Endothelial cell of umbilical vein (primary cell): ENCODE measurements at regions not wholly inside any gene's neighbourhood (a gene's known extent, or its start where the extent isn't known, plus 50 kb on each side); places are given as distances from the start of the nearest gene placed in this dataset.

Experiments
- MYC ChIP-seq: IDR thresholded peaks from one replicate; pipeline ENCODE4 v1.6.1; 2011; ENCODE audit warnings: mild to moderate bottlenecking, low read depth, low read length
- POLR2A ChIP-seq: IDR thresholded peaks from 2 replicates; pipeline ENCODE4 v1.6.1; 2012; ENCODE audit warnings: low read depth, mild to moderate bottlenecking, control low read depth, low read length
- TF ChIP-seq, protein P1 (sequence below), 2 donors: IDR thresholded peaks; 1 replicate in 1 of 2; 2 replicates in 1 of 2; pipeline ENCODE4 v1.5.1; 2011; ENCODE audit warnings: low read length in 2 of 2, mild to moderate bottlenecking in 2 of 2, moderate library complexity in 2 of 2, control low read depth in 1 of 2, inconsistent platforms in 1 of 2, low read depth in 1 of 2; ENCODE audit not compliant: insufficient read depth in 1 of 2; ENCODE audit errors: extremely low read depth in 1 of 2

DNA sequence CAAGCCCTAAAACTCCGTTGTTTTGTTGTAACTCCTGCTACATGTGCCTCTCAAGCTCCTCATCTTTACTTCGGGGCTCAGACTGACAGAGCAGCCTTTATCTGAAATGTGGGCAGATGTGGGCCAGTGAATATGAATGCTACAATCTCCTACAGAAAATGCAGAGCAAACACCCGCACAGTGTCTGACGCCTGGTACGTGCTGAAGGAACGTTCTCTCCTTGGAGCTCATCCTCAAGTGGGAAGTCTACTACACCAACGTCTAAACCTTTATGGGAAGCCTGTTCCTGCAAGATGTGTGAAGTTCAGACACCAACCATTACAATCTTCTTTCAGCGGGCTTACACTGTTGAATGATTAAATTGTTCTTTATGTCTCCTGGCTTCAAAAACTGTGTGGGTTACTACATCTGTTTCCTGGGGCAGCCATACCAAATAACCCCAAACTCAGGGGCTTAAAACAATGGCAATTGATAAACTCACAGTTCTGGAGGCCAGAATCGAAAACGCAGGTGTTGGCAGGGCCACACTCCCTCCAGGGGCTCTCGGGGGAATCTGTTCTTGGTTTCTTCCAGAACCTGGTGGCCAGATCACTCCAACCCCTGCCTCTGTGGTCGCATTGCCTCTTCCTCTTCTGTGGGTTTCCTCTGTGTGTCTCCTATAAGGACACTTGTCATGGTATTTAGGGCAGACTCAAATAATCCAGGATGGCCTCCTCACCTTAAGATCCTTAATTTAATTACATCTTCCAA, 179.7 kb upstream of the PLXNC1 start:
- TF ChIP-seq, protein P1, sequence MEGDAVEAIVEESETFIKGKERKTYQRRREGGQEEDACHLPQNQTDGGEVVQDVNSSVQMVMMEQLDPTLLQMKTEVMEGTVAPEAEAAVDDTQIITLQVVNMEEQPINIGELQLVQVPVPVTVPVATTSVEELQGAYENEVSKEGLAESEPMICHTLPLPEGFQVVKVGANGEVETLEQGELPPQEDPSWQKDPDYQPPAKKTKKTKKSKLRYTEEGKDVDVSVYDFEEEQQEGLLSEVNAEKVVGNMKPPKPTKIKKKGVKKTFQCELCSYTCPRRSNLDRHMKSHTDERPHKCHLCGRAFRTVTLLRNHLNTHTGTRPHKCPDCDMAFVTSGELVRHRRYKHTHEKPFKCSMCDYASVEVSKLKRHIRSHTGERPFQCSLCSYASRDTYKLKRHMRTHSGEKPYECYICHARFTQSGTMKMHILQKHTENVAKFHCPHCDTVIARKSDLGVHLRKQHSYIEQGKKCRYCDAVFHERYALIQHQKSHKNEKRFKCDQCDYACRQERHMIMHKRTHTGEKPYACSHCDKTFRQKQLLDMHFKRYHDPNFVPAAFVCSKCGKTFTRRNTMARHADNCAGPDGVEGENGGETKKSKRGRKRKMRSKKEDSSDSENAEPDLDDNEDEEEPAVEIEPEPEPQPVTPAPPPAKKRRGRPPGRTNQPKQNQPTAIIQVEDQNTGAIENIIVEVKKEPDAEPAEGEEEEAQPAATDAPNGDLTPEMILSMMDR (IDR thresholded peaks at IDR 0.05; ENCODE audit: extremely low read depth in 1 of 2, insufficient read depth in 1 of 2, low read depth in 1 of 2, low read length in 2 of 2), result no peak
- TF ChIP-seq MYC (no peak), POLR2A (no peak)
